MM.1S (cell line): ENCODE measurements at regions not wholly inside any gene's neighbourhood (a gene's known extent, or its start where the extent isn't known, plus 50 kb on each side); places are given as distances from the start of the nearest gene placed in this dataset.

Experiments used
- DNase-seq: peaks from one replicate; pipeline ENCODE4 v3.0.0-alpha.2; 2015
- H2AFZ ChIP-seq: fragments of 300-600 bp; sonication (generic); 2 replicates; pipeline ENCODE4 v1.6.0; 2016; ENCODE audit warnings: antibody characterized with exemption, low read length
- H3F3A ChIP-seq: fragments of 300-600 bp; sonication (generic); 2 replicates; pipeline ENCODE4 v1.6.1; 2016; ENCODE audit warnings: mild to moderate bottlenecking, antibody characterized with exemption, low read length, moderate library complexity, mixed read lengths; ENCODE audit not compliant: insufficient read depth
- H3K27ac ChIP-seq: fragments of 300-600 bp; sonication (generic); 2 replicates; pipeline ENCODE4 v1.5.1; 2016; ENCODE audit warnings: mild to moderate bottlenecking, low read length
- H3K27me3 ChIP-seq: fragments of 300-600 bp; sonication (generic); replicated peaks from 2 replicates; pipeline ENCODE4 v1.6.0; 2016; ENCODE audit warnings: low read length; ENCODE audit not compliant: insufficient read depth
- H3K36me3 ChIP-seq: fragments of 300-600 bp; sonication (generic); replicated peaks from 2 replicates; pipeline ENCODE4 v1.6.1; 2016; ENCODE audit warnings: mild to moderate bottlenecking, low read length, mixed read lengths; ENCODE audit not compliant: insufficient read depth
- H3K4me1 ChIP-seq: fragments of 300-600 bp; sonication (generic); 2 replicates; pipeline ENCODE4 v1.6.1; 2016; ENCODE audit warnings: low read length, mixed read lengths
- H3K4me2 ChIP-seq: fragments of 300-600 bp; sonication (generic); 2 replicates; pipeline ENCODE4 v1.6.0; 2016; ENCODE audit warnings: low read depth, low read length
- H3K4me3 ChIP-seq: fragments of 300-600 bp; sonication (generic); 2 replicates; pipeline ENCODE4 v1.5.1; 2016; ENCODE audit warnings: low read length, mixed read lengths
- H3K79me2 ChIP-seq: fragments of 300-600 bp; sonication (generic); 2 replicates; pipeline ENCODE4 v1.6.1; 2016; ENCODE audit warnings: mixed run types, low read length, mixed read lengths
- H3K9ac ChIP-seq: fragments of 300-600 bp; sonication (generic); 2 replicates; pipeline ENCODE4 v1.6.1; 2016; ENCODE audit warnings: low read length, mixed read lengths
- H3K9me2 ChIP-seq: fragments of 300-600 bp; sonication (generic); replicated peaks from 2 replicates; pipeline ENCODE4 v1.6.1; 2016; ENCODE audit warnings: mild to moderate bottlenecking, low read length, mixed read lengths; ENCODE audit not compliant: insufficient read depth
- H3K9me3 ChIP-seq: fragments of 300-600 bp; sonication (generic); replicated peaks from 2 replicates; pipeline ENCODE4 v1.6.1; 2016; ENCODE audit warnings: mild to moderate bottlenecking, low read length, mixed read lengths; ENCODE audit not compliant: insufficient read depth
- H4K20me1 ChIP-seq: fragments of 300-600 bp; sonication (generic); 2 replicates; pipeline ENCODE4 v1.6.1; 2016; ENCODE audit warnings: mild to moderate bottlenecking, low read length, moderate library complexity, mixed read lengths; ENCODE audit not compliant: insufficient read depth
- EZH2 ChIP-seq: fragments of 300-600 bp; sonication (generic); optimal IDR thresholded peaks from 2 replicates; pipeline ENCODE3; 2017; ENCODE audit warnings: low read depth, mild to moderate bottlenecking, antibody characterized with exemption, low read length, mixed read lengths
- EZH2phosphoT487 ChIP-seq: fragments of 300-600 bp; sonication (generic); IDR thresholded peaks from 2 replicates; pipeline ENCODE4 v1.6.1; 2018; ENCODE audit warnings: antibody characterized with exemption, low read length
- TF ChIP-seq, protein P1 (sequence below): fragments of 300-600 bp; sonication (generic); IDR thresholded peaks from 2 replicates; pipeline ENCODE4 v1.5.1; 2016; ENCODE audit warnings: antibody characterized with exemption, low read length, mixed read lengths

DNA sequence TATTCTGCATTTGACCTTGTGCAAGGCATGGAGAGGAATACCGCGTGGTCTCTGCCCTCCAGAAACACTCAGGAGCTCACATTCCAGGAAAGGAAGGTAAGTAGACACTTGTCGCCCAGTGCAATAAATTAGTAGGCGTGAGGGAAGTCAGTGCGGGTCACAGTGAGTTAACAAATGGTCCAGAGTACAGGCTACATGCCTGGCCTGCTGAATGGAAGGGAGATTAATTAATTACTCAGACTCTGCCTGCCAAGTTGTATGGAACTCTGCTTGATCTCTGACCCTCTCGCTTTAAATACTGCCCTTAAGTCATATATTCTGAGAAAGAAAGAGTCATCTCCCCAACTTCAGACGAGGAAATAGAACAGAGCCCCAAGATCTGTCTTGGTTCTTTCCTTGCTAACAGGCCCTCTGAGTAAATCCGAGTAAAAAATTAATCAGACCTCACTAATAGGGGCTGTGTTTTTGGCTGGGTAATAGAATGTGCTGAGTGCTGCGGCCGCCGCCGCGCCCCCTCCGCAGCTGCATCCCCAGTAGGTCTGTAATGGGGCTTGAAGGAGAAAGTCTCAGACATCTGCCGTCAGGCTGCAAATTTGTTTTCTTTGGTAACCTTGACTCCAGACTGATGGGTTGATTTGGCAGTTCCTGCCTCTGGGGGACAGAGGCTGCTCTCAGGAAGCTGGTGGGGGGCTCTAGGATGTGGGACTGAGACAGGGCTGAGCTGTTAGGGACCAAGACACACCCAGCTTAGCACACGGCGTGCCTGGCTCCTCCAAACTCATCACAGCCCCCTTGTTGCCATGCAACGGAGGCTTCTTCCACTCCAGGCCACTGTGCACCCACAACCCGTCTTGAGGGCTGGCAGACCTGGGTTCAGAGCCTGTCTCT, 144.4 kb downstream of the NSG2 start:
- no peak for DNase-seq
- Histone ChIP-seq H3K9me3 (no peaks in the 10 kb centered on the region), H3K9me2 (no peaks in the 10 kb centered on the region), H2AFZ (no peak overlapping the region), H3K27ac (no peak overlapping the region), H3K36me3 (no peaks in the 10 kb centered on the region), H3K79me2 (no peaks in the 10 kb centered on the region), H3K27me3 (no peaks in the 10 kb centered on the region), H4K20me1 (no peaks in the 10 kb centered on the region), H3K9ac (no peak overlapping the region), H3K4me1 (no peaks in the 10 kb centered on the region), H3F3A (no peaks in the 10 kb centered on the region), H3K4me2 (no peak overlapping the region), H3K4me3 (no peak overlapping the region)
- TF ChIP-seq EZH2 = no peak
- TF ChIP-seq, protein P1, sequence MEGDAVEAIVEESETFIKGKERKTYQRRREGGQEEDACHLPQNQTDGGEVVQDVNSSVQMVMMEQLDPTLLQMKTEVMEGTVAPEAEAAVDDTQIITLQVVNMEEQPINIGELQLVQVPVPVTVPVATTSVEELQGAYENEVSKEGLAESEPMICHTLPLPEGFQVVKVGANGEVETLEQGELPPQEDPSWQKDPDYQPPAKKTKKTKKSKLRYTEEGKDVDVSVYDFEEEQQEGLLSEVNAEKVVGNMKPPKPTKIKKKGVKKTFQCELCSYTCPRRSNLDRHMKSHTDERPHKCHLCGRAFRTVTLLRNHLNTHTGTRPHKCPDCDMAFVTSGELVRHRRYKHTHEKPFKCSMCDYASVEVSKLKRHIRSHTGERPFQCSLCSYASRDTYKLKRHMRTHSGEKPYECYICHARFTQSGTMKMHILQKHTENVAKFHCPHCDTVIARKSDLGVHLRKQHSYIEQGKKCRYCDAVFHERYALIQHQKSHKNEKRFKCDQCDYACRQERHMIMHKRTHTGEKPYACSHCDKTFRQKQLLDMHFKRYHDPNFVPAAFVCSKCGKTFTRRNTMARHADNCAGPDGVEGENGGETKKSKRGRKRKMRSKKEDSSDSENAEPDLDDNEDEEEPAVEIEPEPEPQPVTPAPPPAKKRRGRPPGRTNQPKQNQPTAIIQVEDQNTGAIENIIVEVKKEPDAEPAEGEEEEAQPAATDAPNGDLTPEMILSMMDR = no peak
- TF ChIP-seq EZH2phosphoT487 = no peak

DNA sequence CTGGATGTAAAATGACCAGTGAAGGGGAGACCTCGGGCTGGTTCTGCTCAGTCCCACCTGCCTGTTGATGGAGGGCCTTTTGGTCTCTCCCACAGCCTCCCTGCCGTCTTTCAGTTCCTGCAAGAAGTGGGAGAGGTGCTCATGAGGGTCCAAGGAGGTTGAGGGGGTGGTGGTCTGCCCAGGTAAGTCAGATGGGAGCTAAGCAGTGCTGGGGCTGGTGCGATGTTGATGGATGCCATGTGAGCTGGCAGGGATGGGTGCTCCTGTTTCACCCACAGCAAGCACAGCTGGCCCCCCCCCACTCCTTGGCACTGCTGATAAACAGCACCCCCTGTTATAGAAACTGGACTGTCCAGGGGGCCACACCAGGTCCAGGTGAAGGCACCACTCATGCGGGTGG, 145.6 kb downstream of the NSG2 start:
- H3K27ac ChIP-seq = no peak overlapping the region
- no peak overlapping the region for H2AFZ ChIP-seq
- H3K4me2 ChIP-seq = no peak overlapping the region
- H3F3A ChIP-seq = no peaks in the 10 kb centered on the region
- no peak overlapping the region for H3K4me3 ChIP-seq
- TF ChIP-seq EZH2 (no peak), EZH2phosphoT487 (no peak)
- TF ChIP-seq, protein P1 = no peak
- DNase-seq = no peak
- no peaks in the 10 kb centered on the region for H3K79me2 ChIP-seq
- H3K9me2 ChIP-seq = no peaks in the 10 kb centered on the region
- no peaks in the 10 kb centered on the region for H4K20me1 ChIP-seq
- no peaks in the 10 kb centered on the region for H3K27me3 ChIP-seq
- H3K9me3 ChIP-seq = no peaks in the 10 kb centered on the region
- no peak overlapping the region for H3K9ac ChIP-seq
- no peaks in the 10 kb centered on the region for H3K4me1 ChIP-seq
- no peaks in the 10 kb centered on the region for H3K36me3 ChIP-seq

DNA sequence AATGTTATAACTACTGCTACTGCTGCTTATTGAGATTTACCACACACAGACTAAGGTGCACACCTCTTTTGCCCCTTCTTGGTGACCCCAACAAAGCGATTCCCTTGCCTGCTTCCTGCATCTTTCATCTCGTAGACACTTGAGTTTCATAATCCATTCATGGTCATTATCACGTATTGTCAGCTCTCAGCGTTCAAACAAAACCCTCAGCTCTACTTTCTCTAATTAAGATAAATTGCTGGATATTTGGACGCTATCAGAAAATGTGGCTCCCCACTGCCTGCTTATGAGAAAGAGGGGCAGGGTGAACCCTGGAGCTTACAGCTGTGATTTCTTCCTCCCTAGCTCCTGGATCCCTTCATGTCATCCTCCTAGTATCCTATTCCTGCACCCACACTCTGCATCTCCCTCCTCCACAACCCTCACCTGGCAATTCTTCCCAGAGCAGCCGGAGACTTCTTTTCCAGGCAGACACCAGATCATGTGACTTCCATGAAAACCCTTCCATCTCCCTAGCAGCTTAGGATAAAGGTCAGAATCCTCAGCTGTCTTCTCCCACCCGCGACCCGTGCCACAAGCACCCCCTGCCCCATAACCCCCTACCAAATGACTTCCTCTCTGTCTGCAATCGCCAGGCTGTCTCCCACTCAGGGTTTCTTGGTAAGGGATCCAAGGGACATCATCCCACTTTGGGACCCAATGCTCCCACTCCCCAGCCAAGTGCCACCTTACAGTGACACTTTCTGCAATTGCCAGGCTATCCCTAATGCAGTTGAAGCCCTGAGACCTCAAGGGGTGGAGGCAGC, 146.5 kb downstream of the NSG2 start:
- no peaks in the 10 kb centered on the region for H3F3A ChIP-seq
- no peaks in the 10 kb centered on the region for H3K4me1 ChIP-seq
- no peak overlapping the region for H3K9ac ChIP-seq
- no peaks in the 10 kb centered on the region for H3K27me3 ChIP-seq
- TF ChIP-seq EZH2 = no peak
- TF ChIP-seq, protein P1 = no peak
- TF ChIP-seq EZH2phosphoT487 = no peak
- H3K27ac ChIP-seq = no peak overlapping the region
- H3K4me3 ChIP-seq = no peak overlapping the region
- no peak overlapping the region for H2AFZ ChIP-seq
- no peaks in the 10 kb centered on the region for H4K20me1 ChIP-seq
- H3K9me3 ChIP-seq = no peaks in the 10 kb centered on the region
- H3K4me2 ChIP-seq = no peak overlapping the region
- no peak for DNase-seq
- H3K79me2 ChIP-seq = no peaks in the 10 kb centered on the region
- no peaks in the 10 kb centered on the region for H3K36me3 ChIP-seq
- no peaks in the 10 kb centered on the region for H3K9me2 ChIP-seq
